ENCODE measurements at regions not wholly inside any gene's neighbourhood (a gene's known extent, or its start where the extent isn't known, plus 50 kb on each side); places are given as distances from the start of the nearest gene placed in this dataset.

DNA sequence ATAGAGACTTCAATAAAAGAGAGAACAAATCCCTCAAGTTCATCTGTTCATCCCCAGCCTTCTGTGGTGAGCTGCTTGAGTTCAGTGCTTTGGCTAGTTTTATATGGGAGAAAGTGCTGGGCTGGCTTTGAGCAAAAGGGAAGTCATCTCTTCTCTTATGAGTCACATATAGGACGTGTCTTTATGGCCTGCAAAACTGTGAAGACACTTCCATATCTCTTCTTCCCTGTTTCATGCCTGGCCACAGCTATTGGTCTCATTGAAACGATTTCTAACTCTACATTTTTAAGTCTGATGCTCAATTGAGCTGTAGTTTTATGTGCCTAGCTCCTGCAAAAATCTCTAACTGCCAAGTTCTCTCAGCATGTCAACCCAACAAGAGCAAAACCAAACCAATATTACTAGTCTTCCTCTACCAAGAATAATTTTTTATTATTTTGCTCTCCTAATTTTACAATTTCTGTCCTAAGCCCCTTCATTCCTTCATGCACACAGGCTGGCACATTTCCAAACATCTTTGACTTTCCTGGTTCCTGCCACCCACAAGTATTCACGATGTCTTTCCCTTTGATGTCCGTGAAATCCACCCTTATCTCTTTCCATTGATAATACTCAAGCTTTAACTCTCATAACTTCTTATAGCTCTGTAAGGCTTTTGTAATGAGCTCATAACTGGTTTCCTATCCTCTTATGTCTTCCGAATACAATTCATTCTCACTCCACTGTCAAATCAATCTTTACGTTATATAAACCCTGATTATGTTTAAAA, 165.3 kb downstream of the BTC start:
- TF ChIP-seq, protein P1, sequence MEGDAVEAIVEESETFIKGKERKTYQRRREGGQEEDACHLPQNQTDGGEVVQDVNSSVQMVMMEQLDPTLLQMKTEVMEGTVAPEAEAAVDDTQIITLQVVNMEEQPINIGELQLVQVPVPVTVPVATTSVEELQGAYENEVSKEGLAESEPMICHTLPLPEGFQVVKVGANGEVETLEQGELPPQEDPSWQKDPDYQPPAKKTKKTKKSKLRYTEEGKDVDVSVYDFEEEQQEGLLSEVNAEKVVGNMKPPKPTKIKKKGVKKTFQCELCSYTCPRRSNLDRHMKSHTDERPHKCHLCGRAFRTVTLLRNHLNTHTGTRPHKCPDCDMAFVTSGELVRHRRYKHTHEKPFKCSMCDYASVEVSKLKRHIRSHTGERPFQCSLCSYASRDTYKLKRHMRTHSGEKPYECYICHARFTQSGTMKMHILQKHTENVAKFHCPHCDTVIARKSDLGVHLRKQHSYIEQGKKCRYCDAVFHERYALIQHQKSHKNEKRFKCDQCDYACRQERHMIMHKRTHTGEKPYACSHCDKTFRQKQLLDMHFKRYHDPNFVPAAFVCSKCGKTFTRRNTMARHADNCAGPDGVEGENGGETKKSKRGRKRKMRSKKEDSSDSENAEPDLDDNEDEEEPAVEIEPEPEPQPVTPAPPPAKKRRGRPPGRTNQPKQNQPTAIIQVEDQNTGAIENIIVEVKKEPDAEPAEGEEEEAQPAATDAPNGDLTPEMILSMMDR (IDR thresholded peaks at IDR 0.05; ENCODE audit: low read depth, low read length, missing control alignments), result no peak
- H3K4me3 ChIP-seq (ENCODE audit: low read depth, low read length), result no peak overlapping the region
- no peak for DNase-seq (ENCODE audit: low read depth)

DNA sequence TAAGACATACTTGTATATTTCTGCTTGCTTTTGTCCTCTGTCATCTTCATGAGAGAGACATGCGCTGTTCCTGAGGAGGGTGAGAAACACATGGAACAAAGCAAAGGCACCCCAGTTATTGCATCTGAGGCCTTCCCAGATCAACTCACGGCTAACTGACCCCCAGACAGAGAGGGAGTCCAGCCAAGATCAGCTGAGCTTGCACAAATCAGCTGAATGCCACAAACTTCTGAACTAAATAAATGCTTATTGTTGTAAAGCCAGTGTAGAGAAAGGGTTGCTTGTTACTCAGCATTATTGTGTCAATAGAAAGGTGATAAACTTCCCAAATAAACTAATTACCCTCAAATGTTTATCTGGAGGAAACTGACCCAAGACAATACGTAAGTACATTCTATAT, 163.8 kb downstream of the BTC start:
- TF ChIP-seq, protein P1 (IDR thresholded peaks at IDR 0.05; ENCODE audit: low read depth, low read length, missing control alignments), result no peak
- H3K4me3 ChIP-seq (ENCODE audit: low read depth, low read length), result no peak overlapping the region
- DNase-seq (ENCODE audit: low read depth), result no peak

DNA sequence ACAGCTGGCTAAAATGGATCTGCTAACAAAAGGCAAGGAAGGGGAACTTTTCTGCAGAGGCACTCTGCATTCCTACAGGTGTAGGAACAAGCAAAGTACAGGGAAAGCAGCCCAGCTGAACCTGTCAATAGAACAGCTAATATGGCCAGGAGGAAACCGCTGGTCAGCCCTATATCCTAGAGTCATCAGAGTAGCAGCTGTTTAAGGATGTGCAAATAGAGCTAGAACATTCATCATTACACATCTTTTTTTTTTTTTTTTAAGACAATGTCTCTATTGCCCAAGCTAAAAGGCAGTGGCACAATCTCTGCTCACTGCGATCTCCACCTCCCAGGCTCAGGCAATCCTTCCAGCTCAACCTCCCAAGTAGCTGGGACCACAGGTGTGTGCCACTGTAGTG, 163.0 kb downstream of the BTC start:
- DNase-seq (ENCODE audit: low read depth), result no peak
- TF ChIP-seq, protein P1 (IDR thresholded peaks at IDR 0.05; ENCODE audit: low read depth, low read length, missing control alignments), result no peak
- no peak overlapping the region for H3K4me3 ChIP-seq (ENCODE audit: low read depth, low read length)

DNA sequence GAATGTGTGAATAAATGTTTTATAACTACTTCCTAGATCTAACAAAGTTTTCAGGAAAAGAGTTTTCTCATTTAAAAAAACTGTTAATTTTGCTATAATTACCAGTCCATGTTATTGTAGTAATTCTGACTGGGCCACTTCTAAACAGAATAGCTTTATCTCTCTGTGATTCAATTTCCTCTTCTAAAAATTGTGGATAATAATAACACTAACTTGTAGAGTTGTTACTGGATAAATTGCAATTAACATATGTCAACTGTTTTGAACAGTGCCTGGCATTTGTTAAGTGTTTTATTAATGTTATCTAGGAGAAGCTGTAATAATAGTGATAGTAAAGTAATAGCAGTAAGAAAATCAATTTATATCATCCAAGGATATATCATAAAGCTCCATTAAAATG, 162.3 kb downstream of the BTC start:
- no peak overlapping the region for H3K4me3 ChIP-seq (ENCODE audit: low read depth, low read length)
- DNase-seq (ENCODE audit: low read depth), result no peak
- TF ChIP-seq, protein P1 (IDR thresholded peaks at IDR 0.05; ENCODE audit: low read depth, low read length, missing control alignments), result no peak

DNA sequence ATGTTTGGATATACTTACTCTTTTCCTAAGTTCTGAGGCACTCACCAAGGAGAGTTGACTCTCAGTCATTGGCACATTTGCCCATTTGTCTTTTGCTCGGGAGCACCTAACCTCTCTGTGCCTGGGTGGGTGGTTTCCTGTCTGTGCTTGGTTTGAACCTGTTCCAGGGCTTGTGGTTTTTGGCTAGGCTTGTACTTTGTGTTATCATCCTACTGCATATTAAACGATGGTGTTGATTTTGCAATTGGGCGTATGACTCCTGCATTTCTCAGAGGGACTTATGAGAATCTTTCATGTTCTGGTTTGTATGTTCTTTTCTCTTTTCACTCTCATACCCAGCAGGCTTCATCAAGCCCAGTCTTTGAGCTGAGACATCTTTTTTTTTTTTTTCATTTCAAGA, 161.7 kb downstream of the BTC start:
- TF ChIP-seq, protein P1 (IDR thresholded peaks at IDR 0.05; ENCODE audit: low read depth, low read length, missing control alignments), result no peak
- no peak overlapping the region for H3K4me3 ChIP-seq (ENCODE audit: low read depth, low read length)
- DNase-seq (ENCODE audit: low read depth), result no peak

DNA sequence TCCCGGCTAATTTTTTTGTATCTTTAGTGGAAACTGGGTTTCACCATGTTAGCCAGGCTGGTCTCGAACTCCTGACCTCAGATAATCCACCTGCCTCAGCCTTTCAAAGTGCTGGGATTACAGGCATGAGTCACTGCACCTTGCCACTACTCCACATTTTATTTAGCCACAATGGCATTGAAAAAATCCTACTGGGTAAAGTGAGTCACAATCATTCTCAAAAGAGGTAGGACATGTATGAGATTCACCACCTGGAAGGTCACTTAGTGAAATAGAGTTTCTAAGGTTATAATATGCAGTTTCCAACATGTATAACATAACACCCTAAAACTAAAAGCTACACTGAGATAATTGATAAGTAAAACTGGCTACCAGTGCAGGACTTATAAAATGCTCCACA, 159.2 kb downstream of the BTC start:
- TF ChIP-seq, protein P1 (IDR thresholded peaks at IDR 0.05; ENCODE audit: low read depth, low read length, missing control alignments), result no peak
- DNase-seq (ENCODE audit: low read depth), result no peak

More for the DNA sequence above, 159.2 kb downstream of the BTC start:
- H3K4me3 ChIP-seq (ENCODE audit: low read depth, low read length), result no peak overlapping the region
